AG04449 (cell line): ENCODE measurements at regions not wholly inside any gene's neighbourhood (a gene's known extent, or its start where the extent isn't known, plus 50 kb on each side); places are given as distances from the start of the nearest gene placed in this dataset.
A peak's percentile ranks its signal among the peaks of the same experiment; 100 is the strongest.

Source experiments
- CTCF ChIA-PET: fragments of 350-600 bp; formaldehyde crosslinking; extraction: SDS; loops from one replicate; lab custom pipeline; 2021; ENCODE audit warnings: antibody characterized with exemption; lab: Yijun Ruan, JAX
- POLR2A ChIA-PET: fragments of 400-600, 350-600 bp; formaldehyde crosslinking; extraction: SDS; loops from one replicate; lab custom pipeline; 2020; ENCODE audit warnings: antibody characterized with exemption, inconsistent platforms; lab: Yijun Ruan, JAX
- DNase-seq: peaks from one replicate; pipeline ENCODE4 v3.0.0-alpha.2; 2010; ENCODE audit warnings: low read depth, low spot score
- H3K4me3 ChIP-seq: 2 replicates; pipeline ENCODE4 v1.5.1; 2011; ENCODE audit warnings: low read depth, mild to moderate bottlenecking, control low read depth, low read length
- CTCF ChIP-seq: IDR thresholded peaks from one replicate; pipeline ENCODE4 v1.5.1; 2011; ENCODE audit warnings: mild to moderate bottlenecking, moderate library complexity, low read length, control low read depth, inconsistent platforms; ENCODE audit not compliant: insufficient read depth; ENCODE audit errors: missing control alignments

DNA sequence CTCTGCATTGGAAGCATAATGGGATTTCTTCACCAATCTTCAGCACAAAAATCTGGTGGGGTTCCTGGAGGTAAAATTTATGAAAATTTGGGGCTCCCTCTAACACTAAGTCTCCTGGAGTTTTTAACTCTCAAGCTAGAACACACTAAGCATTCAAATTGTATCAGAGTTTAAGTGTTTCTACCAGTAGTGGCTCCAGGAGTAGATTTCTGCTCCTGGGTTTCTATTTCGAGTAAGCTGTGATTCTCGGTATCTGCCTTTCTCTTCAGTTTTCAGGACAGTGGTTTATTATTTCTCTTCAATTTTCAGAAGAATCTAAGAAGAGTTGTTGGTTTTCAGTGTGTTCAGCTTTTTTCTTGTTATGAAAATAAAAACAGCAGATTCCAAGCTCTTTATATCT lies 566.4 kb upstream of the KCND2 start:
- CTCF ChIA-PET = no interaction called here
- POLR2A ChIA-PET = no interaction called here
- TF ChIP-seq CTCF = no peak
- no peak for DNase-seq
- no peak overlapping the region for H3K4me3 ChIP-seq

- TF ChIP-seq CTCF = no peak
- DNase-seq = no peak
- ChIA-PET POLR2A (no interaction called here), CTCF (interaction anchor here (0.8 kb wide), 1 partner anchor 11 kb away, joined by 3 read pairs; no protein-coding TSS in a partner anchor)
- H3K4me3 ChIP-seq = no peak overlapping the region
These were observed 564.1 kb upstream of the KCND2 start for GRCh38 chr7:119708891-119709290.

- CTCF ChIA-PET = interaction anchor here (0.5 kb wide), 1 partner anchor 1953 kb away, joined by 3 read pairs; no protein-coding TSS in a partner anchor
- POLR2A ChIA-PET = no interaction called here
- no peak for TF ChIP-seq CTCF
- H3K4me3 ChIP-seq = no peak overlapping the region
- no peak for DNase-seq
These were observed 561.9 kb upstream of the KCND2 start for GRCh38 chr7:119711104-119711503.

GRCh38 chr7:119712886-119713462 lies 560.0 kb upstream of the KCND2 start:
- ChIA-PET POLR2A (no interaction called here), CTCF (no interaction called here)
- TF ChIP-seq CTCF = no peak
- DNase-seq = no peak
- no peak overlapping the region for H3K4me3 ChIP-seq

DNA sequence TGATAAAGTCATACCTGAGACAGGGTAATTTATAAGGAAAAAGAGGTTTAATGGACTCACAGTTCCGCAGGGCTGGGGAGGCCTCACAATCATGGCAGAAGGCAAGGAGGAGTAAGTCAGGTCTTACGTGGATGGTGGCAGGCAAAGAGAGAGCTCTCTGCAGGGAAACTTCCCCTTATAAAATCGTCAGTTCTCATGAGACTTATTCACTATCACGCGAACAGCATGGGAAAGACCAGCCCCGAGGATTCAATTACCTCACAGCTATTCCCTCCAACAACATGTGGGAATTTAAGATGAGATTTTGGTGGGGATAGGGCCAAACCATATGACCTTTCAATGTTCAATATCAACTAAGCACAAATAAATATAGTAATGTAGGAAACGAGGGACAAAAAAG lies 559.4 kb upstream of the KCND2 start:
- no peak overlapping the region for H3K4me3 ChIP-seq
- TF ChIP-seq CTCF = no peak
- POLR2A ChIA-PET = no interaction called here
- CTCF ChIA-PET = no interaction called here
- no peak for DNase-seq

DNA sequence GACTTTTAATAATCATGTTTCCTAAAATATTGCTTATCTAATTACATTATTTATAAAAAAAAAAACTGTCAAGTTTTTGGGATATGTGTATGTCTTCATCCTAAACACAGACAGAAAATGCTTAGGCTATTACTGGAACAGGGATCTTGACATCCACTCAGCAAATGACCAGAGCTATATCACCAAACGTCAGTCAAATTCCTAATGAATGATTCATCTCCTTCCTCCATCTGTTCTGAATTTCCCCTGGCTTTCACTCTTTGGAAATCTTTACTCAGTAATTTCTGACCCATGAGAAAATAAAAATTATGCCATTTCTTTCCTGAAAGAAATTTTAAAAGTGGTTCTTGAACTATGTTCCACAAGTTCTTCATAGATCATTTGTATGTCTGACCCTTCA lies 552.4 kb upstream of the KCND2 start:
- DNase-seq = peak; percentile 59
- H3K4me3 ChIP-seq = no peak overlapping the region
- CTCF ChIA-PET = interaction anchor here (0.7 to 1.2 kb wide), 2 partner anchors 12 to 65 kb away, joined by 3 to 4 read pairs; no protein-coding TSS in a partner anchor
- POLR2A ChIA-PET = no interaction called here
- no peak for TF ChIP-seq CTCF
